Stimulated activated effector memory CD8-positive, alpha-beta T cell treated with anti-CD3 and anti-CD28 coated beads, Interleukin-12 subunit alpha, Interleukin-12 subunit beta, amount 100 ng/mL, for 72 hours (primary cell): ENCODE measurements at regions not wholly inside any gene's neighbourhood (a gene's known extent, or its start where the extent isn't known, plus 50 kb on each side); places are given as distances from the start of the nearest gene placed in this dataset.

Experiments
- ATAC-seq: fragments of 150-1000 bp; cut with Tn5 transposase; 2 replicates; pipeline ENCODE4 v1.10.0; 2021
- DNase-seq, 2 donors: peaks; one replicate each; pipeline ENCODE4 v3.0.0; 2021 to 2022; ENCODE audit warnings: low spot score in 2 of 2
- H3K27ac Mint-ChIP-seq: one replicate; pipeline ENCODE4 v1.8.0; 2022; ENCODE audit warnings: mild to moderate bottlenecking, mixed read lengths
- H3K36me3 Mint-ChIP-seq: one replicate; pipeline ENCODE4 v1.8.0; 2022; ENCODE audit warnings: mild to moderate bottlenecking, mixed read lengths
- H3K4me1 Mint-ChIP-seq: one replicate; pipeline ENCODE4 v1.8.0; 2022; ENCODE audit warnings: mixed read lengths
- H3K4me3 Mint-ChIP-seq: one replicate; pipeline ENCODE4 v1.8.0; 2022; ENCODE audit warnings: mild to moderate bottlenecking, mixed read lengths
- H3K9me3 Mint-ChIP-seq: one replicate; pipeline ENCODE4 v1.8.0; 2022; ENCODE audit warnings: mixed read lengths

DNA sequence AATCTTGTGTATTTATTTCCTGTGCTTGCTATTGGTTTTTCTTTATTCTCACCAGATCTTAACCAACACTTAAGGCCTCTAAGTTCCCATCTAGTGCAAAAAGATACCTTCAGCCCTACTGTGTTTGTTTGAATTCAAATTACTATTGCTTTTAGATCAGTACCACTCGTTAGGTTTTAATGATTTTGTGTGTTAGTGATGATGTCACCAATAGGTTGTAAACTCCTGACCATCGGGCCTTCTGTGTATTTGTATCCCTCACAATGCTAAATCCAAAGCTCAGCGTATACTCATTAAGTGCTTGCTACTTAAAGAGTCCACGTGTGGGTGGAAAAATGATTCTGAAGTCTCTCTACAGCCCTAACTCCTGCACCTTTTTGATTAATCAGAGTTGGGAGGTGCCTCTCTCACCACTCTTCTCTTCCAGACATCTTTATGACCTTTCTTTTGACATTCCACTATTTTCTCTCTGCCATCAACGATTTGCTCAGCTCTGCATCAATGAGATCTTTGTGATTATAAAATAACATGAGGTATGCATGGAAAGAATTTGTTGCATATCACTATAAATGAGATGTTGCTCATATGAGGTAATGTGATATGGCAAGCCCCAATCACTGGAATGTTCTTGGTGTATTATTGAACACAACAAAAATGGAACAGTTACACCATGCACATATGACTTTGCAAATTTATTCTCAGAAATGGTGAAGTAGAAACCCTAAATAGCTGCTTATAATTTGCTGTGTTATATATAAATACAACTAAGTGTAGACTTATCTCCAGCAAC lies 55.1 kb upstream of the LAMA2 start:
- no peak overlapping the region for H3K27ac Mint-ChIP-seq
- DNase-seq (no peak), ATAC-seq (no peak)
- no peaks in the 10 kb centered on the region for H3K4me1 Mint-ChIP-seq
- H3K9me3 Mint-ChIP-seq: no peaks in the 10 kb centered on the region
- H3K4me3 Mint-ChIP-seq: no peak overlapping the region
- H3K36me3 Mint-ChIP-seq: no peaks in the 10 kb centered on the region

DNA sequence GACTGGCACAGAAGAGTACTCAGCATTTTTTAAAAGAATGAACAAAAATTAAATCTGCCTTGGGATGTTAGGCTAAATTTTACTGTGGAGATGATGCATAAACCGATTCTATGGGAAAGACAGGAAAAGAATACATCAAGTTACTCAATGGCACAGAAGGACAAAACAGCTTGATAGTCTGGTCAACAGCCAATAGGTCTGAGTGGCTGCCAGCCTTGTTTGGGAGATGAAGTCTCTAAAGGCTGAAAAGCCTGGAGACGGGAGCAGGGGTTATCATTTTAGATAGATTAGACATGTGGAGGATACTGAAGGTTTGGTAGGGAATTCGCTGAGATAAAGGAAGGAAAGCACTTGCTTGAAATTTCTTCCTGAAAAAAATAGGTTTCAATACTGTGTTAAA lies 56.3 kb upstream of the LAMA2 start:
- no peak overlapping the region for H3K4me3 Mint-ChIP-seq

DNA sequence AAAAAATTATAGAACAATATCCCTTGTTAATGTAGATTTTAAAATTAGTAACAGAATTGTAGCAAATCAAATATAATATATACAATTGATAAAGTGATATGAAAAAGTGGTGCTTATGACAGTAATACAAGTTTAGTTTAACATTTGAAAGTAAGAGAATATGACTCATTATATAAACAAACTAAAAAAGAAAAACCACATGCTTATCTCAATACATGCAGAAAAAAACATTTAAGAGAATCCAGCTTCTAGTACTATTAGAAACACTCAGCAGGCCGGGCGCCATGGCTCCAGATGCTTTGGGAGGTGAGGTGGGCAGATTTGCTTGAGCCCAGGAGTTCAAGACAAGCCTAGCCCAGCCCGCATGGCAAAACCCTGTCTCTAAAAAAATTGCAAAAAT lies 60.7 kb upstream of the LAMA2 start:
- DNase-seq (no peak), ATAC-seq (no peak)
- Mint-ChIP-seq H3K9me3 (no peaks in the 10 kb centered on the region), H3K36me3 (no peaks in the 10 kb centered on the region), H3K4me1 (no peaks in the 10 kb centered on the region), H3K27ac (no peak overlapping the region), H3K4me3 (no peak overlapping the region)

More for the DNA sequence above, 56.3 kb upstream of the LAMA2 start:
- DNase-seq: no peak
- Mint-ChIP-seq H3K9me3 (no peaks in the 10 kb centered on the region), H3K27ac (no peak overlapping the region), H3K36me3 (no peaks in the 10 kb centered on the region), H3K4me1 (no peaks in the 10 kb centered on the region)
- ATAC-seq: no peak

DNA sequence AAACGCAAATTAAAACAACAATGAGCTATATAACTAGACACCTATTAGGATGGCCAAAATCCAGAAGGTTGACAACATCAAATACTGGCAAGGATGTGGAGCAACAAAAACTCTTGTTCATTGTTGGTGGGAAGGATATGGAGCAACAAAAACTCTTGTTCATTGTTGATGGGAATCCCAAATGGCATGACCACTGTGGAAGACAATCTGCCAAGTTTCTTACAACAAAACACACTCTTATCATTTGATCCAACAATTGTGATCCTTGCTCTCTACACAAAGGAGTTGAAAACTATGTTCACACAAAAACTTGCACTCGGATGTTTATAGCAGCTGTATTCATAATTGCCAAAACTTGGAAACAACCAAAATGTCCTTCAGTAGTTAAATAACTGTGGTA lies 61.8 kb upstream of the LAMA2 start:
- H3K27ac Mint-ChIP-seq: no peak overlapping the region
- H3K4me3 Mint-ChIP-seq: no peak overlapping the region
- DNase-seq (no peak), ATAC-seq (no peak)
- H3K4me1 Mint-ChIP-seq: no peaks in the 10 kb centered on the region
- H3K36me3 Mint-ChIP-seq: no peaks in the 10 kb centered on the region
- H3K9me3 Mint-ChIP-seq: no peaks in the 10 kb centered on the region

DNA sequence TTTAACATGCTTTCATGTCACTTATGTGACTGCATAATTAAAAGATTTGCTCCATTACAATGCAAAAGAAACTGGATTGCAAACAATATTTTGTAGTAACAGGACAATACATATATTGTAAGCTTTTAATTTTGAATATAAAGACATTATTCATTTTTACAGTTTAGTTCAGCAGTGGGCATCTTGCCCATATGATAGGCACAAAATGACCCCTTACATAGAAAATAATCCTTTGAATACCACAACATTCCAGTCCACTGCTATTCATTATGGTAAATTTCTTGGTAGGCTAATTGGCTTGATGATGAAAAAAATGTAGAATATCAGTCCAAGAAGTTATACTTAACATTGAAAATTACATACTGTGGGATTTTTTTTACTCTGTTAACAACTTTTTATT lies 74.1 kb upstream of the LAMA2 start:
- DNase-seq (no peak), ATAC-seq (no peak)
- Mint-ChIP-seq H3K36me3 (no peaks in the 10 kb centered on the region), H3K4me3 (no peak overlapping the region), H3K4me1 (no peaks in the 10 kb centered on the region), H3K27ac (no peak overlapping the region), H3K9me3 (no peaks in the 10 kb centered on the region)

DNA sequence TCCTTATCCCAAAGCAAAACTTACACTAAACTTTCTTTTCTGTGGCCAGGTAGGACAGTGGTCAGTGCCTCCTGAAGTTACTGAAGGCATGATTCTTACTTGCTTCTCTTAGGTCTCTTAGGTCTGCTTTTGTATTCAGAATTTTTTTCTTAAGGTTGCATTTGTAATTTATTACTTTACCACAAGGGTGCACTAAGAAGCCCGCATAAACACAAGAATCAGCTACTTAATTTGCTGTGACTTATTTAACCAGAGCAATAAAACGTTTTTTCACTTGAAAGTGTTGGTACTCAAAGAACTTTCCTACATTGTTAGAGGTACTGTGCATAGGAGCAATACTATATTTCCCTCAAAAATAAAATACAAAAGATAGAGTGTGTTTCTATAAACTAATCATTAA lies 75.4 kb upstream of the LAMA2 start:
- Mint-ChIP-seq H3K4me1 (no peaks in the 10 kb centered on the region), H3K4me3 (no peak overlapping the region), H3K36me3 (no peaks in the 10 kb centered on the region), H3K27ac (no peak overlapping the region), H3K9me3 (no peaks in the 10 kb centered on the region)
- DNase-seq (no peak), ATAC-seq (no peak)

DNA sequence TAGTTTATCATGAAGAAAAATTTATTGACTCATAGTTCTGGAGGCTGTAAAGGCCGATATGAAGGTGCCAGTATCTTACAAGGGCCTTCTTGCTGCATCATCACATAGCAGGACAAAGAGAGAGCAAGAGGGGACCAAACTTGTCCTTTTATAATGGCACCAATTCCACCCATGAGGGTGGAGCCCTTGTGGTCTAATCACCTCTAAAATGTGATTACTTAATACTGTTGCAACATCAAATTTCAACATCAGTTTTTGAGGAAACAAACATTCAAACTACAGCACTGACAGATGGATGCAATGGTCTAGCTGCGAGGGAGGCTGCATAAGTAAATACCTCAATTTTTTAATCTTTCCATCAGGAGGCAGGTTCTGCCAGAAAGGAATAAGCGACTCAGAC lies 76.7 kb upstream of the LAMA2 start:
- Mint-ChIP-seq H3K4me3 (no peak overlapping the region), H3K9me3 (no peaks in the 10 kb centered on the region), H3K4me1 (no peaks in the 10 kb centered on the region), H3K36me3 (no peaks in the 10 kb centered on the region), H3K27ac (no peak overlapping the region)
- ATAC-seq (no peak), DNase-seq (no peak)

DNA sequence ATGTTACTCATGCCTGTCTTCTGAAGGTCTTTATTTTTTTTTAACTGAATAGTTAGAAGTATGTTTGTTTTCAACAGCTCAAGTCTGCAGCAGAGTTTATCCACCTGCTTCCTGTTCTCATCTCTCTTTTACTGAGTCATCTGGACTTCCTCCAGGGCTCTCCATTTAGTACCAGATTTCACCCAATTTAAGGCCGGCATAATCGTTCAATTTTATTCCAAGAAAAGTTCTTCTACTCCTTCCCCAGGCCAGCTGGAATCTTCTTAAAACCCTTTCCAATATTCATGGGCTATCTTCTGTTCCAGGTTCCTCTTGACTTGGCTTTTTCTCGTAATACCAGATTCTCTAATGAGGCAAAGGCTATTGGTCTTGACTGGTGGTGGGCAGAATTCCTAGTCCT lies 79.0 kb upstream of the LAMA2 start:
- H3K4me3 Mint-ChIP-seq: no peak overlapping the region
- no peaks in the 10 kb centered on the region for H3K36me3 Mint-ChIP-seq
- no peak for DNase-seq
- H3K4me1 Mint-ChIP-seq: no peaks in the 10 kb centered on the region
- H3K27ac Mint-ChIP-seq: no peak overlapping the region
- no peak for ATAC-seq
- no peaks in the 10 kb centered on the region for H3K9me3 Mint-ChIP-seq

DNA sequence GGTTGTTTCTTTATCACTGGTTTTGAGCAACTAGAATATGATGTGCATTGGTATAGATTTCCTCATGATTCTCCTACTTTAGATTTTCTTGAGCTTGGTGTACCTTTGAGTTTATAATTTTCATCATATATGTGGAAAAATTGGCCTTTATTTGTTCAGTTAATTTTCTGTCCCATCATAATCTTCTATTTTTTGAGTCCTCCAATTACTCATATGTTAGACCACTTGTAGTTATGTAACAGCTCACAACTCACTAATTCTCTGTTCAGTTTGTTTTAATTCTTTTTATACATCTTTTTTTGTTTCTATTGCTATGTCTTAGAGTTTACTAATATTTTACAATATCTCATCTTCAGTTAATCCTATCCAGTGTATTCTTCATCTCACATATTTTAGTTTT lies 81.3 kb upstream of the LAMA2 start:
- H3K36me3 Mint-ChIP-seq: no peaks in the 10 kb centered on the region
- no peak overlapping the region for H3K4me3 Mint-ChIP-seq
- ATAC-seq (no peak), DNase-seq (no peak)
- H3K4me1 Mint-ChIP-seq: no peaks in the 10 kb centered on the region
- no peaks in the 10 kb centered on the region for H3K9me3 Mint-ChIP-seq
- no peak overlapping the region for H3K27ac Mint-ChIP-seq

DNA sequence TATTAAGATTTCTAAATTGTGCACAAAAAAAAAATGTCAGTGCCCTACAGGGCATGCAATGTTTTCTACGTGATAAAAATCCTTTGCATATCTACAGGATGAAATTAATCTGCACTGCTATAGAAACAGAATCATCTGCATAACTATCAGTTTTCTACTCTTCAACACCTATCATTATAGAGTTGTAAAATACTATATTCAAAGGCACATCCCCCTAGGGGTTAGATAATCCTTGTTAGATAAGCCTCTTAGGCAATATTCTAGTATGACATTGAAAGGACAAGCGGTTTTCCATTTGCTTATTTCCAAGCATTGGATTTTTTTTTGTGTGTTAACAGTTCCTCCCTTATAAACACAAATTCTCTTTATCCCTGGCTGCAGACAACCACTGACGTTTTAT lies 98.7 kb upstream of the LAMA2 start:
- no peak overlapping the region for H3K4me3 Mint-ChIP-seq
- H3K36me3 Mint-ChIP-seq: no peaks in the 10 kb centered on the region
- DNase-seq (no peak), ATAC-seq (no peak)
- H3K9me3 Mint-ChIP-seq: peaks cover 3% of the 10 kb centered on the region
- no peaks in the 10 kb centered on the region for H3K4me1 Mint-ChIP-seq
- no peak overlapping the region for H3K27ac Mint-ChIP-seq

DNA sequence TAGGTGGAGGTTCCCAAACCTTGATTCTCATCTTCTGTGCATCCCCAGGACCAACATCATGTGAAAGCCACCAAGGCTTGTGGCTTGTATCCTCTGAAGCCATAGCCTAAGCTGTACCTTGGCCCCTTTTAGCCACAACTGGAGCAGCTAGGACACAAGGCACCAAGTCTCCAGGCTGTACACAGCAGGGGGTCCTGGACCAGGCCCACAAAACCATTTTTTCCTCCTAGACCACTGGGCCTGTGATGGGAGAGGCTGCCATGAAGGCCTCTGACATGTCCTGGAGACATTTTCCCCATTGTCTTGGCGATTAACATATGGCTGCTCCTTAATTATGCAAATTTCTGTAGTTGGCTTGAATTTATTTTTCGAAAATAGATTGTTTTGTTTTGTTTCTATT lies 114.8 kb upstream of the LAMA2 start:
- Mint-ChIP-seq H3K4me1 (no peaks in the 10 kb centered on the region), H3K27ac (no peak overlapping the region), H3K36me3 (no peaks in the 10 kb centered on the region), H3K4me3 (no peak overlapping the region), H3K9me3 (no peaks in the 10 kb centered on the region)
- ATAC-seq (peak; percentile 36), DNase-seq (no peak)

DNA sequence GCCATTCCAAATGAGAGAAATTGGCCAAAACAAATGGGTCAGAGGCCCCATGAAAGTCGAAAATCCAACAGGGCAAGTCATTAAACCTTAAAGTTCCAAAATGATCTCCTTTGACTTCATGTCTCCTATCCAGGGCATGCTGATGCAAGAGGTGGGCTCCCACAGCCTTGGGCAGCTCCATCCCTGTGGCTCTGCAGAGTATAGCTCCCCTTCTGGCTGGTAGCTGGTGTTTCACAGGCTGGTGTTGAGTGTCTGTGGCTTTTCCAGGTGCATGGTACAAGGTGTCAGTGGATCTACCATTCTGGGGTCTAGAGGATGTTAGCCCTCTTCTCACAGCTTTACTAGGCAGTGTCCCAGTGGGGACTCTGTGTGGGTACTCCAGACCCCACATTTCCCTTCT lies 115.2 kb upstream of the LAMA2 start:
- H3K4me3 Mint-ChIP-seq: no peak overlapping the region
- DNase-seq: no peak
- H3K4me1 Mint-ChIP-seq: no peaks in the 10 kb centered on the region
- no peaks in the 10 kb centered on the region for H3K36me3 Mint-ChIP-seq
- no peaks in the 10 kb centered on the region for H3K9me3 Mint-ChIP-seq
- H3K27ac Mint-ChIP-seq: no peak overlapping the region
- peak; percentile 13 for ATAC-seq

DNA sequence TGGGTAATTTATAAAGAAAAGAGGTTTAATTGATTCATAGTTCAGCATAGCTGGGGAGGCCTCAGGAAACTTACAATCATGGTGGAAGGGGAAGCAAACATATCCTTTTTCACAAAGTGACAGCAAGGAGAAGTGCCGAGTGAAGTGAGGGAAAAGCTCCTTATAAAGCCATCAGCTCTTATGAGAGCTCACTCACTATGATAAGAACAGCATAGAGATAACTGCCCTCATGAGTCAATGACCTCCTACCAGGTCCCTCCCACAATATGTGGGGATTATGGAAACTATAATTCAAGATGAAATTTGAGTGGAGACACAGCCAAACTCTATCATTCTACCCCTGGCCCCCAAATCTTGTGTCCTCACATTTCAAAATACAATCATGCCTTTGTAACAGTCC lies 115.8 kb upstream of the LAMA2 start:
- ATAC-seq: no peak
- H3K36me3 Mint-ChIP-seq: no peaks in the 10 kb centered on the region
- no peak overlapping the region for H3K27ac Mint-ChIP-seq
- no peak for DNase-seq
- no peaks in the 10 kb centered on the region for H3K4me1 Mint-ChIP-seq
- no peak overlapping the region for H3K4me3 Mint-ChIP-seq
- H3K9me3 Mint-ChIP-seq: no peaks in the 10 kb centered on the region

DNA sequence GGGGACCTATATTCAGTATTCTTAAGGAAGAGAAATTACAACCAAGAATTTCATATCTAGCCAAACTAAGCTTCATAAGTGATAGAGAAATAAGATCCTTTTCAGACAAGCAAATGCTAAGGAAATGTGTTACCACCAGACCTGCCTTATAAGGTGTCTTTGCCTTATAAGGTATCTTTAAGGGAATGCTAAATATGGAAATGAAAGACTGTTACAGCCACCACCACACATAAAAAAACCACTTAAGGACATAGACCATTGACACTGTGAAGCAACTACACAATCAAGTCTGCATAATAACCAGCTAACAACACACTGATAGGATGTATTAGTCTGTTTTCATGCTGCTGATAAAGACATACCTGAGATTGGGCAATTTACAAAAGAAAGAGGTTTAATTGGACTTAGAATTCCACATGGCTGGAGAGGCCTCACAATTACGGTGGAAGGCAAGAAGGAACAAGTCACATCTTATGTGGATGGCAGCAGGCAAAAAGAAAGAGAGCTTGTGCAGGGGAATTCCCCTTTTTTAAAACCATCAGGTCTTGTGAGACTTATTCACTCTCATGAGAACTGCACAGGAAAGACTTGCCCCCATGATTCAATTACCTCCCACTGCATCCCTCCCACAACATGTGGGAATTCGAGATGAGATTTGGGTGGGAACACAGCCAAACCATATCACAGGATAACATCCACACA lies 119.2 kb upstream of the LAMA2 start:
- Mint-ChIP-seq H3K27ac (no peak overlapping the region), H3K9me3 (no peaks in the 10 kb centered on the region), H3K4me3 (no peak overlapping the region), H3K36me3 (no peaks in the 10 kb centered on the region), H3K4me1 (no peaks in the 10 kb centered on the region)
- DNase-seq: no peak
- ATAC-seq: no peak

DNA sequence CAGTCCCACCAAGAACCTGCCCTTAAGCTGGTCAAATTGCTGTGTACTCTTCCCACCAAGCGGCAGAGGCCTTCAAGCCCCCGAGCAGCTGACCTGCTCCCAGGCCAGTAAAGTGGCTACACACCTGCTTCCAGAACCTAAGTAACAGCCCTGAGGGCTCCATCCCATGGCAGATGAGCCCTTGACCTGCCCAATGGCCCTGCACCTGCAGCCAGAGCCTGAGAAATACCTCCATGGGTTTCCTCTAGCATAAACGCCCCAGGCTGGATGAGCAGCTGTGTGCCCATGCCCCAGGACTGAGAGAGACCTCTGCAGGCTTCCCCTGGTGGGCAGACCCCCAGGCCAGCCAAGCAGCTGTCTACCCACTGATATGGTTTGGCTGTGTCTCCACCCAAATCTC lies 123.0 kb upstream of the LAMA2 start:
- no peaks in the 10 kb centered on the region for H3K9me3 Mint-ChIP-seq
- H3K4me1 Mint-ChIP-seq: no peaks in the 10 kb centered on the region
- DNase-seq (no peak), ATAC-seq (peak; percentile 21)
- H3K27ac Mint-ChIP-seq: no peak overlapping the region
- H3K4me3 Mint-ChIP-seq: no peak overlapping the region
- H3K36me3 Mint-ChIP-seq: no peaks in the 10 kb centered on the region

DNA sequence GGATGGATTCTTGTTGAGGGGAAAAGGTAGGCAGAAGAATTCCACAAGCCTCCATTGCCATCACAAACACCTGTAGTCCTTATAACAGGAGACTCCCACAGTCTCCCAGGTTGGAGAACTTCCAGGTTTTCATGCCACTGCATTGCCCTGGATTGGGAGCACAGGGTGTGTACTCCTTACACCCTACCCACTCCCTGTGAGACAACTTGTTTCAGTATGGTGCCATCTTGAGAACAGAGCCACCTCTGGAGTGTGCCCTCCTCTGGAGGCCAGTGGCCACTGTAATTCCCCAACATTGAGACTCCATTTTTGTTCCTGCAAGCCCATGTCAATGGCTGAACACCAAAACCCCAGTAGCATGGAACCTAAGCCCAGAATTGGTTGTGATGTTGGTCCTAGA lies 123.5 kb upstream of the LAMA2 start:
- no peak for DNase-seq
- Mint-ChIP-seq H3K36me3 (no peaks in the 10 kb centered on the region), H3K9me3 (no peaks in the 10 kb centered on the region), H3K4me3 (no peak overlapping the region), H3K4me1 (no peaks in the 10 kb centered on the region), H3K27ac (no peak overlapping the region)
- ATAC-seq: no peak
